Panc1 (cell line): ENCODE measurements at regions not wholly inside any gene's neighbourhood (a gene's known extent, or its start where the extent isn't known, plus 50 kb on each side); places are given as distances from the start of the nearest gene placed in this dataset.

Experiments used
- ATAC-seq: fragments of 200-7000 bp; cut with Tn5 transposase; 2 replicates; pipeline ENCODE4 v1.9.1; 2020; ENCODE audit warnings: mild to moderate bottlenecking, moderate library complexity
- BruUV-seq: library from RNA; stranded (reverse); fragments of 400-500 nt; replicated peaks from 2 replicates; lab custom pipeline; 2021; lab: Mats Ljungman, UMichigan
- CTCF ChIA-PET: fragments of 300-600 bp; sonication (Branson Sonifier 250); formaldehyde crosslinking; loops from one replicate; lab custom pipeline; 2022; ENCODE audit warnings: antibody characterized with exemption; lab: Charles Lee
- POLR2A ChIA-PET: fragments of 300-600 bp; sonication (Branson Sonifier 250); formaldehyde crosslinking; loops from one replicate; lab custom pipeline; 2022; ENCODE audit warnings: antibody characterized with exemption; lab: Charles Lee
- DNase-seq: peaks from one replicate; pipeline ENCODE4 v3.0.0-alpha.2; 2010; ENCODE audit warnings: low read depth, low spot score
- H3K27ac ChIP-seq: 2 replicates; pipeline ENCODE4 v1.5.1; 2011; ENCODE audit warnings: mild to moderate bottlenecking, low read length, inconsistent platforms
- H3K27me3 ChIP-seq: fragments of 200-500 bp; sonication (Bioruptor generic); 2 replicates; pipeline ENCODE4 v1.6.0; 2014; ENCODE audit warnings: low read length, inconsistent platforms; ENCODE audit not compliant: control insufficient read depth, insufficient read depth
- H3K36me3 ChIP-seq: fragments of 200-500 bp; sonication (Bioruptor generic); 2 replicates; pipeline ENCODE4 v1.5.1; 2014; ENCODE audit warnings: inconsistent platforms, mild to moderate bottlenecking, low read length, moderate library complexity; ENCODE audit not compliant: control insufficient read depth, insufficient read depth
- H3K4me1 ChIP-seq: 2 replicates; pipeline ENCODE4 v1.5.1; 2011; ENCODE audit warnings: inconsistent platforms, mild to moderate bottlenecking, low read length, moderate library complexity; ENCODE audit not compliant: control insufficient read depth, insufficient read depth
- H3K4me3 ChIP-seq, 2 experiments: 2 replicates each; pipeline ENCODE4 v1.5.1; 2011 to 2012; ENCODE audit warnings: low read depth in 2 of 2, low read length in 2 of 2, mild to moderate bottlenecking in 2 of 2, inconsistent platforms in 1 of 2, moderate library complexity in 1 of 2
- H3K9me3 ChIP-seq: fragments of 200-500 bp; sonication (Bioruptor generic); 2 replicates; pipeline ENCODE4 v1.5.1; 2014; ENCODE audit warnings: low read depth, mild to moderate bottlenecking, inconsistent platforms, low read length, moderate library complexity; ENCODE audit not compliant: control insufficient read depth, insufficient read depth
- CTCF ChIP-seq: fragments of 450-650 bp; IDR thresholded peaks from 2 replicates; pipeline ENCODE4 v1.5.1; 2017; ENCODE audit warnings: mild to moderate bottlenecking
- POLR2AphosphoS5 ChIP-seq: IDR thresholded peaks from 2 replicates; pipeline ENCODE4 v1.6.1; 2012; ENCODE audit warnings: mild to moderate bottlenecking, low read depth, low read length, moderate library complexity
- REST ChIP-seq, 2 experiments: IDR thresholded peaks; 2 replicates each; pipeline ENCODE4 v1.6.1; 2011 to 2012; ENCODE audit warnings: low read depth in 2 of 2, control low read depth in 1 of 2, low read length in 1 of 2, mild to moderate bottlenecking in 1 of 2, moderate library complexity in 1 of 2; ENCODE audit not compliant: insufficient read depth in 1 of 2
- SIN3A ChIP-seq: IDR thresholded peaks from 2 replicates; pipeline ENCODE4 v1.6.1; 2012; ENCODE audit warnings: low read depth, mild to moderate bottlenecking, low read length, moderate library complexity, borderline replicate concordance; ENCODE audit not compliant: insufficient read depth
- TCF7L2 ChIP-seq: IDR thresholded peaks from 2 replicates; pipeline ENCODE4 v1.6.1; 2011; ENCODE audit warnings: mild to moderate bottlenecking, low read depth, low read length, inconsistent platforms
- in situ Hi-C: cut with HindIII; loops from 2 replicates; pipeline ENCODE4 v1.10.0; 2016; ENCODE audit warnings: low sequenced_read_pairs, low pct_unique_long_range_greater_than_20kb
- intact Hi-C: fragments of 100-400 bp; cut with micrococcal nuclease; formaldehyde crosslinking; loops from one replicate; pipeline ENCODE4 v1.10.0; 2022; ENCODE audit not compliant: unreplicated experiment

GRCh38 chr5:169417676-169418075 lies 116.7 kb upstream of the SLIT3 start:
- Histone ChIP-seq H3K4me1 (no peaks in the 10 kb centered on the region), H3K4me3 (no peak overlapping the region), H3K9me3 (no peaks in the 10 kb centered on the region), H3K27me3 (no peaks in the 10 kb centered on the region), H3K27ac (no peak overlapping the region), H3K36me3 (no peaks in the 10 kb centered on the region)
- in situ Hi-C loops (no loop called here), intact Hi-C loops (no loop called here)
- POLR2A ChIA-PET, result no interaction called here
- TF ChIP-seq SIN3A, result no peak
- TF ChIP-seq POLR2AphosphoS5, result no peak
- TF ChIP-seq CTCF, result no peak
- no peak for TF ChIP-seq REST (IDR thresholded peaks at IDR 0.05; ENCODE audit: insufficient read depth in 1 of 2, low read depth in 2 of 2, low read length in 1 of 2)
- no peak for TF ChIP-seq TCF7L2
- BruUV-seq, result no TSS peak
- ATAC-seq (no peak), DNase-seq (no peak)
- CTCF ChIA-PET, result no interaction called here

GRCh38 chr5:169416583-169417196 lies 115.8 kb upstream of the SLIT3 start:
- TF ChIP-seq REST (IDR thresholded peaks at IDR 0.05; ENCODE audit: insufficient read depth in 1 of 2, low read depth in 2 of 2, low read length in 1 of 2), result no peak
- no peak for TF ChIP-seq SIN3A
- TF ChIP-seq POLR2AphosphoS5, result no peak
- TF ChIP-seq TCF7L2, result no peak
- TF ChIP-seq CTCF, result no peak
- Histone ChIP-seq H3K36me3 (no peaks in the 10 kb centered on the region), H3K27ac (no peak overlapping the region), H3K4me1 (no peaks in the 10 kb centered on the region), H3K27me3 (no peaks in the 10 kb centered on the region), H3K4me3 (no peak overlapping the region), H3K9me3 (no peaks in the 10 kb centered on the region)
- in situ Hi-C loops (no loop called here), intact Hi-C loops (no loop called here)
- DNase-seq (no peak), ATAC-seq (no peak)
- BruUV-seq, result no TSS peak
- ChIA-PET POLR2A (no interaction called here), CTCF (no interaction called here)
